IMR-90 (cell line): ENCODE measurements at regions not wholly inside any gene's neighbourhood (a gene's known extent, or its start where the extent isn't known, plus 50 kb on each side); places are given as distances from the start of the nearest gene placed in this dataset.
A peak's percentile ranks its signal among the peaks of the same experiment; 100 is the strongest.

Experiments
- ATAC-seq: fragments of 200-7000 bp; cut with Tn5 transposase; 2 replicates; pipeline ENCODE4 v1.9.1; 2020; ENCODE audit warnings: low read depth, mild to moderate bottlenecking, moderate library complexity
- BruUV-seq: library from RNA; stranded (reverse); fragments of 400-500 nt; replicated peaks from 2 replicates; lab custom pipeline; 2021; lab: Mats Ljungman, UMichigan
- CTCF ChIA-PET: fragments of 300-600 bp; formaldehyde crosslinking; extraction: SDS; loops from one replicate; lab custom pipeline; 2021; ENCODE audit warnings: antibody characterized with exemption; lab: Yijun Ruan, JAX
- POLR2A ChIA-PET: fragments of 300-600 bp; sonication (Branson Sonifier 250); formaldehyde crosslinking; loops from one replicate; lab custom pipeline; 2022; ENCODE audit warnings: antibody characterized with exemption; ENCODE audit not compliant: unreplicated experiment; lab: Charles Lee
- DNase-seq: peaks from one replicate; pipeline ENCODE4 v3.0.0; 2013
- H2AFZ ChIP-seq: replicated peaks from 2 replicates; pipeline ENCODE3; 2013; ENCODE audit warnings: low read length, mild to moderate bottlenecking; ENCODE audit not compliant: poor library complexity
- H2AK5ac ChIP-seq: 2 replicates; pipeline ENCODE4 v1.6.1; 2013; ENCODE audit warnings: low read depth, low read length, inconsistent platforms
- H2AK9ac ChIP-seq: replicated peaks from 2 replicates; pipeline ENCODE3; 2013; ENCODE audit warnings: mild to moderate bottlenecking, low read depth, low read length, moderate library complexity; ENCODE audit not compliant: poor library complexity
- H2BK120ac ChIP-seq: 2 replicates; pipeline ENCODE4 v1.6.1; 2013; ENCODE audit warnings: low read depth, low read length, inconsistent platforms
- H2BK15ac ChIP-seq: 3 replicates; pipeline ENCODE4 v1.6.1; 2013; ENCODE audit warnings: low read depth, low read length, inconsistent platforms
- H2BK20ac ChIP-seq: 2 replicates; pipeline ENCODE4 v1.6.1; 2013; ENCODE audit warnings: low read depth, mild to moderate bottlenecking, inconsistent platforms, low read length, moderate library complexity
- H2BK5ac ChIP-seq: 2 replicates; pipeline ENCODE4 v1.6.1; 2013; ENCODE audit warnings: mild to moderate bottlenecking, low read depth, low read length, inconsistent platforms; ENCODE audit not compliant: poor library complexity, severe bottlenecking
- H3K14ac ChIP-seq: replicated peaks from 2 replicates; pipeline ENCODE4 v1.6.1; 2013; ENCODE audit warnings: low read depth, low read length, inconsistent platforms
- H3K18ac ChIP-seq: 2 replicates; pipeline ENCODE4 v1.6.1; 2013; ENCODE audit warnings: low read depth, low read length, control low read depth
- H3K23ac ChIP-seq: 2 replicates; pipeline ENCODE4 v1.6.1; 2013; ENCODE audit warnings: low read depth, low read length, inconsistent platforms
- H3K27ac ChIP-seq: 2 replicates; pipeline ENCODE4 v1.5.1; 2013; ENCODE audit warnings: mild to moderate bottlenecking, control low read depth, low read length; ENCODE audit not compliant: insufficient read depth
- H3K27me3 ChIP-seq: 2 replicates; pipeline ENCODE4 v1.6.1; 2013; ENCODE audit warnings: low read length; ENCODE audit not compliant: control insufficient read depth, insufficient read depth
- H3K36me3 ChIP-seq: 2 replicates; pipeline ENCODE4 v1.6.1; 2013; ENCODE audit warnings: low read length, mixed read lengths; ENCODE audit not compliant: control insufficient read depth, insufficient read depth
- H3K4ac ChIP-seq: 2 replicates; pipeline ENCODE4 v1.6.1; 2013; ENCODE audit warnings: low read depth, low read length, inconsistent platforms
- H3K4me1 ChIP-seq: 2 replicates; pipeline ENCODE4 v1.6.1; 2013; ENCODE audit warnings: low read length, mixed read lengths; ENCODE audit not compliant: control insufficient read depth, insufficient read depth
- H3K4me2 ChIP-seq: 2 replicates; pipeline ENCODE4 v1.6.1; 2013; ENCODE audit warnings: low read depth, mild to moderate bottlenecking, control low read depth, low read length, moderate library complexity
- H3K4me3 ChIP-seq: 2 replicates; pipeline ENCODE4 v1.5.1; 2013; ENCODE audit warnings: low read depth, mild to moderate bottlenecking, control low read depth, low read length, moderate library complexity; ENCODE audit not compliant: insufficient read depth
- H3K56ac ChIP-seq: 2 replicates; pipeline ENCODE4 v1.6.1; 2013; ENCODE audit warnings: low read length, inconsistent platforms; ENCODE audit not compliant: insufficient read depth; ENCODE audit errors: extremely low read depth
- H3K79me1 ChIP-seq, 2 experiments: 2 replicates each; pipeline ENCODE4 v1.6.1; 2013; ENCODE audit warnings: low read length in 2 of 2, inconsistent platforms in 1 of 2, low read depth in 1 of 2
- H3K9ac ChIP-seq: 2 replicates; pipeline ENCODE4 v1.6.1; 2013; ENCODE audit warnings: low read depth, low read length, control low read depth
- H3K9me1 ChIP-seq: 2 replicates; pipeline ENCODE4 v1.6.1; 2013; ENCODE audit warnings: low read length, inconsistent platforms; ENCODE audit not compliant: insufficient read depth
- H3K9me3 ChIP-seq: 2 replicates; pipeline ENCODE4 v1.6.1; 2013; ENCODE audit warnings: low read length; ENCODE audit not compliant: control insufficient read depth, insufficient read depth
- H4K20me1 ChIP-seq: 2 replicates; pipeline ENCODE4 v1.6.1; 2013; ENCODE audit warnings: low read length, inconsistent platforms; ENCODE audit not compliant: insufficient read depth
- H4K5ac ChIP-seq: 2 replicates; pipeline ENCODE4 v1.6.1; 2013; ENCODE audit warnings: mild to moderate bottlenecking, low read depth, low read length, control low read depth
- H4K8ac ChIP-seq, 2 experiments: 2 replicates each; pipeline ENCODE4 v1.6.1; 2013; ENCODE audit warnings: low read depth in 2 of 2, low read length in 2 of 2, control low read depth in 1 of 2, inconsistent platforms in 1 of 2
- H4K91ac ChIP-seq: 2 replicates; pipeline ENCODE4 v1.6.1; 2013; ENCODE audit warnings: low read depth, low read length, inconsistent platforms; ENCODE audit not compliant: insufficient read depth
- NFE2L2 ChIP-seq: fragments of 150-350 bp; IDR thresholded peaks from 2 replicates; pipeline ENCODE4 v1.6.1; 2016; ENCODE audit warnings: low read depth, mild to moderate bottlenecking, low read length
- RFX5 ChIP-seq: IDR thresholded peaks from 2 replicates; pipeline ENCODE4 v1.8.0; 2012; ENCODE audit warnings: low read depth, mild to moderate bottlenecking, low read length, moderate library complexity
- dilution Hi-C: fragments of 300-500 bp; cut with HindIII; formaldehyde crosslinking; loops from one replicate; pipeline ENCODE4 v1.14.3; 2018; ENCODE audit warnings: low sequenced_read_pairs; ENCODE audit not compliant: unreplicated experiment
- in situ Hi-C: fragments of 300-500 bp; cut with MboI; formaldehyde crosslinking; loops from 3 replicates; pipeline ENCODE4 v1.14.3; 2019; ENCODE audit warnings: low sequenced_read_pairs, inconsistent platforms, mixed read lengths
- intact Hi-C: fragments of 100-400 bp; cut with micrococcal nuclease; formaldehyde crosslinking; loops from 2 replicates; pipeline ENCODE4 v1.10.0; 2022

GRCh38 chr4:150002561-150002960 is 75.7 kb upstream of the DCLK2 start:
- dilution Hi-C loops (no loop called here), in situ Hi-C loops (loop anchor here (10.0 kb wide), 1 partner anchor 582 kb away; the partner anchor contains the start of gene MAB21L2), intact Hi-C loops (loop anchor here (5.0 kb wide), 1 partner anchor 280 kb away; no protein-coding TSS in a partner anchor)
- ATAC-seq (no peak), DNase-seq (peak; percentile 34)
- Histone ChIP-seq H2BK5ac (peak overlapping the region; percentile 82), H3K23ac (no peak overlapping the region), H3K4ac (peak overlapping the region; percentile 59; the same call in 1 of the 2 replicates), H3K4me1 (peaks cover 21% of the 10 kb centered on the region), H4K91ac (no peak overlapping the region), H3K4me2 (no peak overlapping the region), H4K8ac (0 out of 4 replicates have a peak overlapping the region, but pooled peaks of 1 of the 2 experiments have one; percentile 18), H3K27ac (no peak overlapping the region; the same call in 1 of the 2 replicates), H3K9me3 (no peaks in the 10 kb centered on the region), H2BK15ac (0 out of 3 replicates have a peak overlapping the region, but pooled peaks have one; percentile 53), H2BK20ac (peak overlapping the region; percentile 75; the same call in 1 of the 2 replicates), H3K36me3 (no peaks in the 10 kb centered on the region), H2AFZ (no peak overlapping the region), H3K79me1 (no peaks in the 10 kb centered on the region), H4K5ac (no peak overlapping the region; the same call in 1 of the 2 replicates), H2BK120ac (peak overlapping the region; percentile 37; the same call in 1 of the 2 replicates), H4K20me1 (no peaks in the 10 kb centered on the region), H3K4me3 (no peak overlapping the region), H3K18ac (peak overlapping the region; percentile 66; the same call in 1 of the 2 replicates), H3K14ac (0 out of 2 replicates have a peak overlapping the region, but pooled peaks have one; percentile 31), H2AK9ac (no peak overlapping the region), H2AK5ac (no peak overlapping the region), H3K27me3 (no peaks in the 10 kb centered on the region), H3K9me1 (peaks cover 9% of the 10 kb centered on the region; the same call in 1 of the 2 replicates), H3K9ac (no peak overlapping the region), H3K56ac (no peak overlapping the region)
- ChIA-PET POLR2A (no interaction called here), CTCF (interaction anchor here (4.1 kb wide), 1 partner anchor 240 kb away, joined by 26 read pairs; no protein-coding TSS in a partner anchor)
- no TSS peak for BruUV-seq
- TF ChIP-seq RFX5 (no peak), NFE2L2 (peak; percentile 62; the same call in 1 of the 2 replicates)
